Liver (tissue), 8 donors: ENCODE measurements at regions not wholly inside any gene's neighbourhood (a gene's known extent, or its start where the extent isn't known, plus 50 kb on each side); places are given as distances from the start of the nearest gene placed in this dataset.

Experiments used
- DNase-seq: peaks from one replicate; pipeline ENCODE4 v3.0.0-alpha.2; 2017; ENCODE audit warnings: low spot score
- H3K27ac ChIP-seq, 2 donors: one replicate each; pipeline ENCODE4 v1.7.0; 2013; ENCODE audit warnings: inconsistent platforms in 2 of 2, low read length in 2 of 2, control low read depth in 1 of 2, low read depth in 1 of 2, mild to moderate bottlenecking in 1 of 2
- H3K27me3 ChIP-seq, 4 donors: one replicate each; pipeline versions ENCODE4 v1.6.1 to v1.7.0; 2013; ENCODE audit warnings: low read length in 3 of 4, inconsistent platforms in 1 of 4, mild to moderate bottlenecking in 1 of 4, moderate library complexity in 1 of 4; ENCODE audit not compliant: control insufficient read depth in 4 of 4, insufficient read depth in 4 of 4
- H3K36me3 ChIP-seq, 4 donors: one replicate each; pipeline versions ENCODE4 v1.6.1 to v1.7.0; 2013; ENCODE audit warnings: low read length in 3 of 4, mild to moderate bottlenecking in 3 of 4, low read depth in 1 of 4, moderate library complexity in 1 of 4; ENCODE audit not compliant: control insufficient read depth in 4 of 4, insufficient read depth in 3 of 4
- H3K4me1 ChIP-seq, 4 donors: one replicate each; pipeline versions ENCODE4 v1.6.1 to v1.7.0; 2013; ENCODE audit warnings: low read length in 3 of 4, mild to moderate bottlenecking in 3 of 4, moderate library complexity in 1 of 4; ENCODE audit not compliant: control insufficient read depth in 4 of 4, insufficient read depth in 4 of 4
- H3K4me3 ChIP-seq, 3 donors: one replicate each; pipeline versions ENCODE4 v1.6.1 to v1.7.0; 2013; ENCODE audit warnings: low read length in 3 of 3, control low read depth in 1 of 3, low read depth in 1 of 3, mild to moderate bottlenecking in 1 of 3
- H3K9ac ChIP-seq, 2 donors: one replicate each; pipeline ENCODE4 v1.7.0; 2013; ENCODE audit warnings: low read length in 2 of 2, mild to moderate bottlenecking in 2 of 2, moderate library complexity in 2 of 2, control low read depth in 1 of 2, low read depth in 1 of 2
- H3K9me3 ChIP-seq, 4 donors: one replicate each; pipeline versions ENCODE4 v1.6.1 to v1.7.0; 2013; ENCODE audit warnings: low read length in 3 of 4; ENCODE audit not compliant: control insufficient read depth in 4 of 4
- EGR1 ChIP-seq, 2 donors: IDR thresholded peaks; 2 replicates each; pipeline ENCODE4 v1.6.1; 2016 to 2018; ENCODE audit warnings: antibody characterized with exemption in 2 of 2, low read depth in 2 of 2
- FOXA1 ChIP-seq: IDR thresholded peaks from 2 replicates; pipeline ENCODE4 v1.6.1; 2016; ENCODE audit warnings: antibody characterized with exemption
- FOXA2 ChIP-seq: IDR thresholded peaks from 2 replicates; pipeline ENCODE4 v1.6.1; 2016; ENCODE audit warnings: antibody characterized with exemption
- HNF4A ChIP-seq, 2 donors: conservative IDR thresholded peaks; 2 replicates each; pipeline ENCODE4 v1.6.1; 2016; ENCODE audit warnings: antibody characterized with exemption in 2 of 2, mild to moderate bottlenecking in 2 of 2
- HNF4G ChIP-seq: IDR thresholded peaks from 2 replicates; pipeline ENCODE4 v1.6.1; 2016; ENCODE audit warnings: antibody characterized with exemption
- NR2F2 ChIP-seq: IDR thresholded peaks from 2 replicates; pipeline ENCODE4 v1.6.1; 2016; ENCODE audit warnings: antibody characterized with exemption
- RAD21 ChIP-seq, 2 donors: IDR thresholded peaks; 2 replicates each; pipeline ENCODE4 v1.6.1; 2016; ENCODE audit warnings: antibody characterized with exemption in 2 of 2, mild to moderate bottlenecking in 2 of 2
- RXRA ChIP-seq, 2 donors: IDR thresholded peaks; 2 replicates each; pipeline ENCODE4 v1.6.1; 2017 to 2018; ENCODE audit warnings: antibody characterized with exemption in 2 of 2, mild to moderate bottlenecking in 1 of 2
- SP1 ChIP-seq: IDR thresholded peaks from 2 replicates; pipeline ENCODE4 v1.6.1; 2018; ENCODE audit warnings: antibody characterized with exemption, mild to moderate bottlenecking
- TAF1 ChIP-seq: conservative IDR thresholded peaks from 2 replicates; pipeline ENCODE4 v1.6.1; 2016; ENCODE audit warnings: antibody characterized with exemption, mild to moderate bottlenecking
- YY1 ChIP-seq: IDR thresholded peaks from 2 replicates; pipeline ENCODE4 v1.6.1; 2016; ENCODE audit warnings: antibody characterized with exemption, mild to moderate bottlenecking
- WGBS: extraction: QIAGEN DNeasy Blood & Tissue Kit; methylation state at CpG from one replicate; pipeline ENCODE4 v1.1.7; 2013; 5-methylcytosine and 5-hydroxymethylcytosine counted together
- TF ChIP-seq, protein P1 (sequence below): IDR thresholded peaks from 2 replicates; pipeline ENCODE4 v1.6.1; 2016; ENCODE audit warnings: antibody characterized with exemption
- TF ChIP-seq, protein P2 (sequence below): fragments of 150-350 bp; IDR thresholded peaks from 2 replicates; pipeline ENCODE4 v1.5.1; 2017; ENCODE audit warnings: improper control_type of control experiment, low read depth, low read length; ENCODE audit not compliant: missing input control
- TF ChIP-seq, protein P3 (sequence below): IDR thresholded peaks from 2 replicates; pipeline ENCODE4 v1.6.1; 2016; ENCODE audit warnings: antibody characterized with exemption
- TF ChIP-seq, protein P4 (sequence below): IDR thresholded peaks from 2 replicates; pipeline ENCODE4 v1.6.1; 2016; ENCODE audit warnings: antibody characterized with exemption, mild to moderate bottlenecking
- donor health status: healthy.
- donor health status: healthy.
- donor health status: healthy.
- donor health status: healthy.
- donor health status: healthy.

DNA sequence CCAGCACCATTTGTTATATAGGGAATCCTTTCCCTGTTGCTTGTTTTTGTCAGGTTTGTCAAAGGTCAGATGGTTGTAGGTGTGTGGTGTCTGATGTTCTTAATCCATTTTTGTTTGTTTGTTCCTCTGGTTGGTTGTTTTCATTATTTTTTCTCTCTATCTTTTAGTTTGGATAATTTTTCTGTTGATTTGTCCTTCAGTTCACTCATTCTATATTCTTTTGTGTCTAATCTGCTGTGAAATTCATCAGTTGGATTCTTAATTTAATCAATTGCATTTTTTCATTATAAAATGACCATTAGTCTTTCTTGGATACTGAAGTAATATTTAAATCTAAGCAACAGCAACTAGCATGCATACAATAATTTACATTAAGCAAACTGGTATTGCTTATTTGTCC, 206.7 kb upstream of the TRIB2 start:
- Histone ChIP-seq H3K4me3 (no peak overlapping the region), H3K36me3 (no peaks in the 10 kb centered on the region), H3K27me3 (no peaks in the 10 kb centered on the region), H3K4me1 (no peaks in the 10 kb centered on the region), H3K9ac (no peak overlapping the region), H3K9me3 (no peaks in the 10 kb centered on the region), H3K27ac (no peak overlapping the region)
- DNase-seq: no peak
- TF ChIP-seq HNF4G: no peak
- TF ChIP-seq HNF4A (conservative IDR thresholded peaks at IDR 0.05): no peak
- TF ChIP-seq, protein P1, sequence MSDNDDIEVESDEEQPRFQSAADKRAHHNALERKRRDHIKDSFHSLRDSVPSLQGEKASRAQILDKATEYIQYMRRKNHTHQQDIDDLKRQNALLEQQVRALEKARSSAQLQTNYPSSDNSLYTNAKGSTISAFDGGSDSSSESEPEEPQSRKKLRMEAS: no peak
- TF ChIP-seq, protein P2, sequence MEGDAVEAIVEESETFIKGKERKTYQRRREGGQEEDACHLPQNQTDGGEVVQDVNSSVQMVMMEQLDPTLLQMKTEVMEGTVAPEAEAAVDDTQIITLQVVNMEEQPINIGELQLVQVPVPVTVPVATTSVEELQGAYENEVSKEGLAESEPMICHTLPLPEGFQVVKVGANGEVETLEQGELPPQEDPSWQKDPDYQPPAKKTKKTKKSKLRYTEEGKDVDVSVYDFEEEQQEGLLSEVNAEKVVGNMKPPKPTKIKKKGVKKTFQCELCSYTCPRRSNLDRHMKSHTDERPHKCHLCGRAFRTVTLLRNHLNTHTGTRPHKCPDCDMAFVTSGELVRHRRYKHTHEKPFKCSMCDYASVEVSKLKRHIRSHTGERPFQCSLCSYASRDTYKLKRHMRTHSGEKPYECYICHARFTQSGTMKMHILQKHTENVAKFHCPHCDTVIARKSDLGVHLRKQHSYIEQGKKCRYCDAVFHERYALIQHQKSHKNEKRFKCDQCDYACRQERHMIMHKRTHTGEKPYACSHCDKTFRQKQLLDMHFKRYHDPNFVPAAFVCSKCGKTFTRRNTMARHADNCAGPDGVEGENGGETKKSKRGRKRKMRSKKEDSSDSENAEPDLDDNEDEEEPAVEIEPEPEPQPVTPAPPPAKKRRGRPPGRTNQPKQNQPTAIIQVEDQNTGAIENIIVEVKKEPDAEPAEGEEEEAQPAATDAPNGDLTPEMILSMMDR: no peak
- no peak for TF ChIP-seq YY1
- TF ChIP-seq, protein P3, sequence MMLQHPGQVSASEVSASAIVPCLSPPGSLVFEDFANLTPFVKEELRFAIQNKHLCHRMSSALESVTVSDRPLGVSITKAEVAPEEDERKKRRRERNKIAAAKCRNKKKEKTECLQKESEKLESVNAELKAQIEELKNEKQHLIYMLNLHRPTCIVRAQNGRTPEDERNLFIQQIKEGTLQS: no peak
- no peak for TF ChIP-seq TAF1
- TF ChIP-seq FOXA2: no peak

DNA sequence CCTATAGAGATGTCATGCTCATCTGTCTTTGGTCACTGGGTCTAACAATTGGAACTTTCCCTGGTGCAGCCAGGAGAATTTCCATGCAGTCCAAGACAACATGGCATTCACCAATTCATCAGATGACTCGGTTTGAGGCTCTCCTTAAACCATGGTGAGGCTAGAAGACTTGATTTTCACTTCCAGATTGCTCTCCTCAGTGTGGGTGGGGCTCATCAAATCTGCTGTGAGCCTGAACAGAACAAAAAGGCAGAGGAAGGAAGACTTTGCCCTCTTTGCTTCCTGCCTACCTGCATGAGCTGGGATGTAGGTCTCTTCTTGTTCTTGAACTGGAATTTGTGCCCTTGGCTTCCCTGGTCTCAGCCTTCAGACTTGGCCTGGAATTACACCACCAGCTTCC, 203.4 kb upstream of the TRIB2 start:
- Histone ChIP-seq H3K9me3 (no peaks in the 10 kb centered on the region), H3K9ac (no peak overlapping the region), H3K27me3 (no peaks in the 10 kb centered on the region), H3K4me1 (no peaks in the 10 kb centered on the region), H3K27ac (no peak overlapping the region), H3K4me3 (no peak overlapping the region), H3K36me3 (no peaks in the 10 kb centered on the region)
- DNase-seq: no peak
- WGBS: 88% methylated on average over 1 of the region's 1 CpG
- TF ChIP-seq, protein P4, sequence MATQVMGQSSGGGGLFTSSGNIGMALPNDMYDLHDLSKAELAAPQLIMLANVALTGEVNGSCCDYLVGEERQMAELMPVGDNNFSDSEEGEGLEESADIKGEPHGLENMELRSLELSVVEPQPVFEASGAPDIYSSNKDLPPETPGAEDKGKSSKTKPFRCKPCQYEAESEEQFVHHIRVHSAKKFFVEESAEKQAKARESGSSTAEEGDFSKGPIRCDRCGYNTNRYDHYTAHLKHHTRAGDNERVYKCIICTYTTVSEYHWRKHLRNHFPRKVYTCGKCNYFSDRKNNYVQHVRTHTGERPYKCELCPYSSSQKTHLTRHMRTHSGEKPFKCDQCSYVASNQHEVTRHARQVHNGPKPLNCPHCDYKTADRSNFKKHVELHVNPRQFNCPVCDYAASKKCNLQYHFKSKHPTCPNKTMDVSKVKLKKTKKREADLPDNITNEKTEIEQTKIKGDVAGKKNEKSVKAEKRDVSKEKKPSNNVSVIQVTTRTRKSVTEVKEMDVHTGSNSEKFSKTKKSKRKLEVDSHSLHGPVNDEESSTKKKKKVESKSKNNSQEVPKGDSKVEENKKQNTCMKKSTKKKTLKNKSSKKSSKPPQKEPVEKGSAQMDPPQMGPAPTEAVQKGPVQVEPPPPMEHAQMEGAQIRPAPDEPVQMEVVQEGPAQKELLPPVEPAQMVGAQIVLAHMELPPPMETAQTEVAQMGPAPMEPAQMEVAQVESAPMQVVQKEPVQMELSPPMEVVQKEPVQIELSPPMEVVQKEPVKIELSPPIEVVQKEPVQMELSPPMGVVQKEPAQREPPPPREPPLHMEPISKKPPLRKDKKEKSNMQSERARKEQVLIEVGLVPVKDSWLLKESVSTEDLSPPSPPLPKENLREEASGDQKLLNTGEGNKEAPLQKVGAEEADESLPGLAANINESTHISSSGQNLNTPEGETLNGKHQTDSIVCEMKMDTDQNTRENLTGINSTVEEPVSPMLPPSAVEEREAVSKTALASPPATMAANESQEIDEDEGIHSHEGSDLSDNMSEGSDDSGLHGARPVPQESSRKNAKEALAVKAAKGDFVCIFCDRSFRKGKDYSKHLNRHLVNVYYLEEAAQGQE: no peak
- TF ChIP-seq FOXA2 (no peak), SP1 (no peak), YY1 (no peak), RAD21 (IDR thresholded peaks at IDR 0.05) (no peak)
- TF ChIP-seq, protein P1: no peak

DNA sequence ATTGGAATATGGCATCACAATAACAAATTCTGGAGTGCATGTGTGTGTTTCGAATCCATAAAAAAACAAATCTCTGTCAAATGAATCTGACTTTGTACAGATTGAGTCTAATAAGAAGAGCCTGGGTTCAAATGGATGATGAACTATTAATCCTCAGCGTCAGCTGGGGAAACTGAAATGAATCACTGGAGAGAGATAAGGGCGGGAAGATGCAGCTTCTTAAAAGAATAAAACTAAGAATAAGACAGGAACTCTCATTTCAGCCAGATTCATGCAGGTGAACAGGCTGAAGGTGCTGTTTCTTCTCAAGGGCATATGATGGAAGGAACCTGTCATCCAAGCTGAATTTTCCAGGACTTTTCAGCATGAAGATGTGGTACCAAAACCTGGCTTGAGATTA, 202.6 kb upstream of the TRIB2 start:
- WGBS: 84% methylated on average over 3 of the region's 3 CpGs
- Histone ChIP-seq H3K4me1 (no peaks in the 10 kb centered on the region), H3K4me3 (no peak overlapping the region), H3K27ac (no peak overlapping the region), H3K9ac (no peak overlapping the region), H3K36me3 (no peaks in the 10 kb centered on the region), H3K27me3 (no peaks in the 10 kb centered on the region), H3K9me3 (no peaks in the 10 kb centered on the region)
- no peak for DNase-seq
- no peak for TF ChIP-seq TAF1
- TF ChIP-seq NR2F2: no peak
- TF ChIP-seq, protein P4: no peak
- no peak for TF ChIP-seq FOXA1
- no peak for TF ChIP-seq EGR1 (IDR thresholded peaks at IDR 0.05; ENCODE audit: low read depth in 2 of 2)
- TF ChIP-seq FOXA2: no peak
- TF ChIP-seq, protein P2: no peak
- no peak for TF ChIP-seq HNF4A (conservative IDR thresholded peaks at IDR 0.05)
- no peak for TF ChIP-seq RXRA (IDR thresholded peaks at IDR 0.05)
- no peak for TF ChIP-seq RAD21 (IDR thresholded peaks at IDR 0.05)
